ENCODE measurements at regions not wholly inside any gene's neighbourhood (a gene's known extent, or its start where the extent isn't known, plus 50 kb on each side); places are given as distances from the start of the nearest gene placed in this dataset.
"Not testable (repeated sequence)": the region's sequence is repeated elsewhere in the genome, so short reads cannot be mapped to it uniquely, and the experiment has no call there.

DNA sequence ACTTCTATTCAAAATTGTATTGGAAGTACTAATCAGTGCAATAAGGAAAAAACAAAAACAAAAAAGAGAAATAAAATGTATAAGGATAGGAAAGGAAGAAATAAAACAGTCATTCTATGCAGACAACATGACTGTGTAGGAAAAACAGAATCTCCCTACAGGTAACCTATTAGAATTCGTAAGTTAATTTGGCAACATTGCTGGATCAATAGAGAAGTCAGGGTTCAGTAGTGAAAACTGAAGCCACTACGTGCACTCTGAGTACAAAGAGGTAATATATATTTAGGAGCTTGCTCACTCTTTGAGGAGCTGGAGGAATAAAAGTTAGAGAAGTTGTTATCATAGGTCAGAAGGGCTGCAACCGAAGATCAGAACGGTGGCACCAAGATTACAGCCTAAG is 84.0 kb upstream of the BMAL1 start:
- no peak for DNase-seq (ENCODE audit: low read depth in 1 of 2, low spot score in 1 of 2)
- no peaks in the 10 kb centered on the region for H3K9me3 ChIP-seq (ENCODE audit: low read depth)
- H3K4me3 ChIP-seq = no peak overlapping the region

DNA sequence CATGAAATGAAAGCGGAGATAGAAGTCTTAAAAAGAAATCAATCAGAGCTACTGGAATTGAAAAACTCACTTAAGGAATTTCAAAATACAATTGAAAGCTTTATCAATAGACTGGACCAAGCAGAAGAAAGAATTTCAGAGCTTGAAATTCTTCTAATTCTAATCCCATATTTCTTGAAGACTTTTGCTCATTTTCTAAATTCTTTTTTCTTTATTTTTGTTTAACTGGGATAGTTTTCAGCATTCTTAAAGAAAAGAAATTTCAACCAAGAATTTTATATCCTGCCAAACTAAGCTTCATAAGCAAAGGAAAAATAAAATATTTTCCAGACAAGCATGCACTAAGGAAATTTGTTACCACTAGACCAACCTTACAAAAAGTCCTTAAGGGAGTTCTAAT is 80.2 kb upstream of the BMAL1 start:
- H3K4me1 ChIP-seq (ENCODE audit: low read depth); H3K27ac ChIP-seq; H3K4me3 ChIP-seq; DNase-seq (ENCODE audit: low read depth in 1 of 2, low spot score in 1 of 2); H3K36me3 ChIP-seq; H3K27me3 ChIP-seq; H3K9me3 ChIP-seq (ENCODE audit: low read depth): not testable (repeated sequence)

More for the DNA sequence above, 84.0 kb upstream of the BMAL1 start:
- Histone ChIP-seq H3K27me3 (no peaks in the 10 kb centered on the region), H3K4me1 (ENCODE audit: low read depth) (peaks cover 3% of the 10 kb centered on the region), H3K27ac (no peak overlapping the region), H3K36me3 (no peaks in the 10 kb centered on the region)
- TF ChIP-seq, protein P1, sequence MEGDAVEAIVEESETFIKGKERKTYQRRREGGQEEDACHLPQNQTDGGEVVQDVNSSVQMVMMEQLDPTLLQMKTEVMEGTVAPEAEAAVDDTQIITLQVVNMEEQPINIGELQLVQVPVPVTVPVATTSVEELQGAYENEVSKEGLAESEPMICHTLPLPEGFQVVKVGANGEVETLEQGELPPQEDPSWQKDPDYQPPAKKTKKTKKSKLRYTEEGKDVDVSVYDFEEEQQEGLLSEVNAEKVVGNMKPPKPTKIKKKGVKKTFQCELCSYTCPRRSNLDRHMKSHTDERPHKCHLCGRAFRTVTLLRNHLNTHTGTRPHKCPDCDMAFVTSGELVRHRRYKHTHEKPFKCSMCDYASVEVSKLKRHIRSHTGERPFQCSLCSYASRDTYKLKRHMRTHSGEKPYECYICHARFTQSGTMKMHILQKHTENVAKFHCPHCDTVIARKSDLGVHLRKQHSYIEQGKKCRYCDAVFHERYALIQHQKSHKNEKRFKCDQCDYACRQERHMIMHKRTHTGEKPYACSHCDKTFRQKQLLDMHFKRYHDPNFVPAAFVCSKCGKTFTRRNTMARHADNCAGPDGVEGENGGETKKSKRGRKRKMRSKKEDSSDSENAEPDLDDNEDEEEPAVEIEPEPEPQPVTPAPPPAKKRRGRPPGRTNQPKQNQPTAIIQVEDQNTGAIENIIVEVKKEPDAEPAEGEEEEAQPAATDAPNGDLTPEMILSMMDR (IDR thresholded peaks at IDR 0.05; ENCODE audit: low read depth, low read length) = no peak

DNA sequence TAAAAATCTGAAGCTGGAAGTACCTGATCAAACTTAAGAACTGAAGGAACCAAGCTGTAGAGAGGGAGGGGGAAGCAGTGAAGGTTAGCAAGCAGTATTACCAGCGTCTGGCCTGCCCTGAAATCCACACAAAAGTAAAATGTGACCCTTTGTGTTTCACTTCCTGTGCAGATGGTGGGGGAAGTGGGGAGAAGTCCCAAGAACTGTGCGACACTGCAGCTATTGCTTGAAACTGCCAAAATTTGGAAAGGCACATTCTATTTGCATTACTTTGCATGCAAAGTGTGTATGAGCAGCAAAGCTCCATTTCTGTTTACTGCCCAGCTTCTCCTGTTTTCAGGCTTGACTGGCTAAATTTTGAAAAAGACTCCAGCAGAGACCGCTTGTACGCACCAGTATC is 72.1 kb upstream of the BMAL1 start:
- Histone ChIP-seq H3K27me3 (no peaks in the 10 kb centered on the region), H3K9me3 (ENCODE audit: low read depth) (no peaks in the 10 kb centered on the region), H3K4me1 (ENCODE audit: low read depth) (peaks cover 17% of the 10 kb centered on the region), H3K4me3 (no peak overlapping the region), H3K27ac (no peak overlapping the region), H3K36me3 (no peaks in the 10 kb centered on the region)
- TF ChIP-seq, protein P1 (IDR thresholded peaks at IDR 0.05; ENCODE audit: low read depth, low read length) = no peak
- DNase-seq (ENCODE audit: low read depth in 1 of 2, low spot score in 1 of 2) = no peak

DNA sequence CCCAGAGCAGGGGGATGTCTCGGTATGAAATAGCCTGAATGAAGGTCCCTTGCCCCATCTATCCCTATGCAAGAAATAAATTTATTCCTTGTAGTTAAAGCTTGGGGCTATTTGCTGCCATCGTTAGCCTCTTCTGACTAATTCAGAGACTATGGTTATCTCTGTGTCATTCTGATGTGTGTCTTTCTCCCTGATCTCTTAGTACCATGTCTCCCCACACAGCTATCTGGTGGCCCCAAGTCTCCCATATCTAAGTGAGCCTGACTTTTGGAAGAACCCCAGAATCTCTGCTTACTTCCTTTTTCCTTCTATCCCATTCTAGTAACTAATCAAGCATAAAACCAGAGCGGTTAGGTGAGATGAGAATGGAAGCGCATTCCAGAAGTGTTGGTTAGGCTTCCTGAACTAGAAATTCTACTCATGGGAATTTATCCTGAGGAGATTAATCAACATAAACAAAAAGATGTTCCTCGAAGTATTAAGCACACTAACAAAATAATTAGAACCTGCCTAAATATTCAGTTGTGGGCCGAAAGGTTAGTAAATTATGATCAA is 71.4 kb upstream of the BMAL1 start:
- H3K27ac ChIP-seq = no peak overlapping the region

DNA sequence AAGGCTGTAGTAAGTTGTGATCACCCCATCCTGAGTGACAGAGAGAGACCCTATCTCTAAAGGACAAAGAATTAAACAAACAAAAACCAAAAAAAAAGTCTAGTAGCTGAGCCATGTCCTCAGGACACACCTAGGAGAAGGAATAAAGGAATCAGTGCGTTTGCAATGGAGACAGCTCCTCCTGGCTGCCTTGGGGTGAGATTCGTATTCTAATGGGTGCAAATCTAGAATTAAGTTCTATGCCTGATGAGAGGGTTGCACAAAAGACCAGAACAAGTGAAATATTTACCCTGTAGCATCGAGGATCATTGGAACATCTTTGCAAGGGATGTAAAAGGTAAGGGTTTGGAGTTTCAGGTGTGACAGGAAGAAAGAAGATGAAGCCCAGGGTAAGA is 70.3 kb upstream of the BMAL1 start:
- no peak for DNase-seq (ENCODE audit: low read depth in 1 of 2, low spot score in 1 of 2)
- H3K9me3 ChIP-seq (ENCODE audit: low read depth) = no peaks in the 10 kb centered on the region
- H3K4me1 ChIP-seq (ENCODE audit: low read depth) = peaks cover 17% of the 10 kb centered on the region
- H3K4me3 ChIP-seq = no peak overlapping the region
- H3K27me3 ChIP-seq = no peaks in the 10 kb centered on the region
- peak overlapping the region; percentile 84 for H3K27ac ChIP-seq
- TF ChIP-seq, protein P1 (IDR thresholded peaks at IDR 0.05; ENCODE audit: low read depth, low read length) = peak; percentile 22
- H3K36me3 ChIP-seq = no peaks in the 10 kb centered on the region

More for the DNA sequence above, 71.4 kb upstream of the BMAL1 start:
- H3K36me3 ChIP-seq = no peaks in the 10 kb centered on the region
- H3K4me3 ChIP-seq = no peak overlapping the region
- H3K4me1 ChIP-seq (ENCODE audit: low read depth) = peaks cover 17% of the 10 kb centered on the region
- H3K9me3 ChIP-seq (ENCODE audit: low read depth) = no peaks in the 10 kb centered on the region
- TF ChIP-seq, protein P1 (IDR thresholded peaks at IDR 0.05; ENCODE audit: low read depth, low read length) = no peak
- DNase-seq (ENCODE audit: low read depth in 1 of 2, low spot score in 1 of 2) = no peak
- H3K27me3 ChIP-seq = no peaks in the 10 kb centered on the region

DNA sequence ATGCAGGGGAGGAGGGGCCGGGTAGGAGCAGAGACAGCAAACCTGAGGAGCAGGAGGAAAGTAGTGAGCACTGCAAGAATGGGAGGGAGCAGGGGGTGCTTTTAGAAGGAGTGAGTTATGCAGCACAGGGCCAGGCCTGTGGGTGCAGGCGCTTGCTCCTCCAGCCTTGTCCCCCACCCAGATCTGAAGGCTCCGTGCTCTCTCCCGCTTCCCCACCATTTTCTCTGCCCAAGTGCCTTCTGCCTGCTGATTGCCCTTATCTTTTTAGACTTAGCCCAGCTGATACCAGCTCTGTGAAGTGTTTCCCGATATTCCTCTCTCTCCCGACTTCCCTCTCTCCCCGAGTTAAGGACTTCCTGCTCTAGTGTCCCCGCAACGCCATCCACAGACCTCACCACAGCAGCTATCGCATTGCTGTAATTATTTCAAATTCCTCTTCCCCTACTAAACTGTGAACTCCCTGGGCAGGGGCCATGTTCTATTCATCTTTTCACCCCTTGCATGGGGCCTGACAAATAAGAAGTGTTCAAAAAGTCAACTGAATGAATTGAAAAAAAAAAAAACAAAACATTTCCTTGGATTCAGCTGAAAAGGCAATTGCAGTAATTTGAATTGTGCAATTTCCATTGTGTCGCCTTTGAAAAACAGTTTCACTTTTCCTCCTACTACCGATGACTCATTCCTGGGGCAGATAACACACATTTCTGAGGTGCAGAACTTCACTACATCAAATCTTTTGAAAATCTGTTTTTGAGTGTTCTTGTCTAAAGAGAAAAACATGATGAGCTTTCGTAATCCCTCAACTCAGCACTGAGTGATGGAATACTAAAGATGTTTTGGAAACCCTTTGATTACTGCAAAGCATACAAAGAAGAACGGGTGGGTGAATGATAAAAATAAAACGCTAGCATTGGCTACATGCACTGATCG is 69.7 kb upstream of the BMAL1 start:
- TF ChIP-seq, protein P1 (IDR thresholded peaks at IDR 0.05; ENCODE audit: low read depth, low read length) = no peak
- H3K9me3 ChIP-seq (ENCODE audit: low read depth) = no peaks in the 10 kb centered on the region
- peak; percentile 46 to 95 for DNase-seq (ENCODE audit: low read depth in 1 of 2, low spot score in 1 of 2)
- H3K27ac ChIP-seq = peak overlapping the region; percentile 84
- H3K4me1 ChIP-seq (ENCODE audit: low read depth) = peaks cover 17% of the 10 kb centered on the region
- H3K36me3 ChIP-seq = no peaks in the 10 kb centered on the region
- H3K27me3 ChIP-seq = no peaks in the 10 kb centered on the region
- H3K4me3 ChIP-seq = no peak overlapping the region
